Lower lobe of right lung (tissue), 2 donors: ENCODE measurements at regions not wholly inside any gene's neighbourhood (a gene's known extent, or its start where the extent isn't known, plus 50 kb on each side); places are given as distances from the start of the nearest gene placed in this dataset.

Source experiments
- ATAC-seq, 2 donors: fragments of 200-7000 bp; cut with Tn5 transposase; one replicate each; pipeline ENCODE4 v1.9.1; 2020 to 2022; ENCODE audit warnings: mild to moderate bottlenecking in 2 of 2, moderate library complexity in 2 of 2
- DNase-seq: peaks from one replicate; pipeline ENCODE4 v3.0.0-alpha.2; 2020
- H3K27ac ChIP-seq: fragments of 200-600 bp; one replicate; pipeline ENCODE4 v1.8.0; 2022
- H3K27me3 ChIP-seq: fragments of 200-600 bp; one replicate; pipeline ENCODE4 v1.8.0; 2022; ENCODE audit warnings: low read depth
- H3K36me3 ChIP-seq: fragments of 200-600 bp; one replicate; pipeline ENCODE4 v1.8.0; 2022; ENCODE audit warnings: mild to moderate bottlenecking
- H3K4me1 ChIP-seq: fragments of 200-600 bp; one replicate; pipeline ENCODE4 v1.8.0; 2022
- H3K4me3 ChIP-seq: fragments of 200-600 bp; one replicate; pipeline ENCODE4 v1.8.0; 2022; ENCODE audit warnings: mild to moderate bottlenecking
- H3K9me3 ChIP-seq: fragments of 200-600 bp; one replicate; pipeline ENCODE4 v1.8.0; 2022
- CTCF ChIP-seq: fragments of 200-600 bp; IDR thresholded peaks from one replicate; pipeline ENCODE4 v1.8.0; 2022; ENCODE audit warnings: antibody characterized with exemption, mild to moderate bottlenecking
- intact Hi-C: fragments of 100-400 bp; cut with DNase I; formaldehyde crosslinking; loops from one replicate; pipeline ENCODE4 v1.11.0; 2022
- donor health status: DM: no; HTN: yes; CAD: no; lungs with severe emphysema.

GRCh38 chr6:155962276-155962675 is 506.6 kb upstream of the NOX3 start:
- H3K27me3 ChIP-seq, result no peaks in the 10 kb centered on the region
- H3K4me1 ChIP-seq, result no peaks in the 10 kb centered on the region
- TF ChIP-seq CTCF, result no peak
- no peaks in the 10 kb centered on the region for H3K36me3 ChIP-seq
- intact Hi-C loops, result no loop called here
- H3K9me3 ChIP-seq, result no peaks in the 10 kb centered on the region
- H3K4me3 ChIP-seq, result no peak overlapping the region
- ATAC-seq, result no peak
- DNase-seq, result no peak
- H3K27ac ChIP-seq, result no peak overlapping the region

- intact Hi-C loops, result no loop called here
- no peak for DNase-seq
- Histone ChIP-seq H3K9me3 (no peaks in the 10 kb centered on the region), H3K4me1 (no peaks in the 10 kb centered on the region), H3K36me3 (no peaks in the 10 kb centered on the region), H3K4me3 (no peak overlapping the region), H3K27ac (no peak overlapping the region), H3K27me3 (no peaks in the 10 kb centered on the region)
- no peak for ATAC-seq
- no peak for TF ChIP-seq CTCF
Observed at GRCh38 chr6:155959898-155960495, 504.4 kb upstream of the NOX3 start.

GRCh38 chr6:155958550-155958949 is 502.9 kb upstream of the NOX3 start:
- no peaks in the 10 kb centered on the region for H3K27me3 ChIP-seq
- no peaks in the 10 kb centered on the region for H3K9me3 ChIP-seq
- ATAC-seq (no peak), DNase-seq (no peak)
- intact Hi-C loops, result no loop called here
- no peak overlapping the region for H3K4me3 ChIP-seq
- no peak overlapping the region for H3K27ac ChIP-seq
- no peaks in the 10 kb centered on the region for H3K36me3 ChIP-seq
- no peak for TF ChIP-seq CTCF
- H3K4me1 ChIP-seq, result no peaks in the 10 kb centered on the region

- no peak for TF ChIP-seq CTCF
- Histone ChIP-seq H3K9me3 (no peaks in the 10 kb centered on the region), H3K4me1 (no peaks in the 10 kb centered on the region), H3K27ac (no peak overlapping the region), H3K4me3 (no peak overlapping the region), H3K27me3 (no peaks in the 10 kb centered on the region), H3K36me3 (no peaks in the 10 kb centered on the region)
- no peak for ATAC-seq
- intact Hi-C loops, result no loop called here
- DNase-seq, result no peak
Observed at GRCh38 chr6:155955038-155955437, 499.4 kb upstream of the NOX3 start.

GRCh38 chr6:155954149-155954548 is 498.5 kb upstream of the NOX3 start:
- ATAC-seq (no peak), DNase-seq (no peak)
- Histone ChIP-seq H3K4me1 (no peaks in the 10 kb centered on the region), H3K9me3 (no peaks in the 10 kb centered on the region), H3K4me3 (no peak overlapping the region), H3K27me3 (no peaks in the 10 kb centered on the region), H3K36me3 (no peaks in the 10 kb centered on the region), H3K27ac (no peak overlapping the region)
- intact Hi-C loops, result no loop called here
- TF ChIP-seq CTCF, result no peak

GRCh38 chr6:155949256-155949655 is 493.6 kb upstream of the NOX3 start:
- TF ChIP-seq CTCF, result no peak
- no peaks in the 10 kb centered on the region for H3K27me3 ChIP-seq
- H3K9me3 ChIP-seq, result peaks cover 7% of the 10 kb centered on the region
- H3K4me1 ChIP-seq, result no peaks in the 10 kb centered on the region
- intact Hi-C loops, result no loop called here
- DNase-seq (no peak), ATAC-seq (no peak)
- H3K27ac ChIP-seq, result no peak overlapping the region
- no peaks in the 10 kb centered on the region for H3K36me3 ChIP-seq
- H3K4me3 ChIP-seq, result no peak overlapping the region
